ENCODE measurements at regions not wholly inside any gene's neighbourhood (a gene's known extent, or its start where the extent isn't known, plus 50 kb on each side); places are given as distances from the start of the nearest gene placed in this dataset.

DNA sequence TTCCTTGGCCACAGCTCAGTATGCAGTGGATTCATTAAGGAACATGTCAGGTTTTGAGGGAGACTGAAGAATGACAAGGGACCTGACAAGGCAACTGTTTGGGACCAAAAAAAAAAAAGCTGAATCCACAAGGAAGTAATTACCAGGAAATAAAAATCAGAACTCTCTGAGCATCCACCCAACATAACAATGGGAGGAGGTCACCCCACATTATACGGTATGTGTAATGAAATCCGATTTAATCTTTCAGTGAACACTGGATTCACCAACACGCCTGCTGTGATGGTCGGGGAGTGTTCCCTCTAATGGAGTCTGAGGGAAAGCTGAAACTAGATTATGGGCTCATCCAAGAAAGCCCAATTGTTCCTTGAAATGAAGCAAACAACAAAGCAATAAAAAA lies 329.3 kb downstream of the ETAA1 start:
- TF ChIP-seq, protein P1, sequence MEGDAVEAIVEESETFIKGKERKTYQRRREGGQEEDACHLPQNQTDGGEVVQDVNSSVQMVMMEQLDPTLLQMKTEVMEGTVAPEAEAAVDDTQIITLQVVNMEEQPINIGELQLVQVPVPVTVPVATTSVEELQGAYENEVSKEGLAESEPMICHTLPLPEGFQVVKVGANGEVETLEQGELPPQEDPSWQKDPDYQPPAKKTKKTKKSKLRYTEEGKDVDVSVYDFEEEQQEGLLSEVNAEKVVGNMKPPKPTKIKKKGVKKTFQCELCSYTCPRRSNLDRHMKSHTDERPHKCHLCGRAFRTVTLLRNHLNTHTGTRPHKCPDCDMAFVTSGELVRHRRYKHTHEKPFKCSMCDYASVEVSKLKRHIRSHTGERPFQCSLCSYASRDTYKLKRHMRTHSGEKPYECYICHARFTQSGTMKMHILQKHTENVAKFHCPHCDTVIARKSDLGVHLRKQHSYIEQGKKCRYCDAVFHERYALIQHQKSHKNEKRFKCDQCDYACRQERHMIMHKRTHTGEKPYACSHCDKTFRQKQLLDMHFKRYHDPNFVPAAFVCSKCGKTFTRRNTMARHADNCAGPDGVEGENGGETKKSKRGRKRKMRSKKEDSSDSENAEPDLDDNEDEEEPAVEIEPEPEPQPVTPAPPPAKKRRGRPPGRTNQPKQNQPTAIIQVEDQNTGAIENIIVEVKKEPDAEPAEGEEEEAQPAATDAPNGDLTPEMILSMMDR (IDR thresholded peaks at IDR 0.05; ENCODE audit: low read length) = no peak
- no peak for TF ChIP-seq EZH2 (IDR thresholded peaks at IDR 0.05; ENCODE audit: borderline replicate concordance, low read length)

Measured in OCI-LY1 (cell line).